GM23338 (cell line): ENCODE measurements at regions not wholly inside any gene's neighbourhood (a gene's known extent, or its start where the extent isn't known, plus 50 kb on each side); places are given as distances from the start of the nearest gene placed in this dataset.

Experiments
- ATAC-seq: fragments of 200-7000 bp; cut with Tn5 transposase; 3 replicates; pipeline ENCODE4 v1.9.1; 2020
- DNase-seq: peaks from one replicate; pipeline ENCODE4 v3.0.0-alpha.2; 2015; ENCODE audit warnings: low spot score
- H2AFZ ChIP-seq: fragments of 200-600 bp; sonication (generic); 2 replicates; pipeline ENCODE4 v1.8.0; 2016; ENCODE audit warnings: antibody characterized with exemption, mild to moderate bottlenecking, moderate library complexity
- H3F3A ChIP-seq: fragments of 200-600 bp; sonication (generic); replicated peaks from 2 replicates; pipeline ENCODE4 v1.8.0; 2017; ENCODE audit warnings: antibody characterized with exemption, mixed run types, low read depth
- H3K27ac ChIP-seq: fragments of 200-600 bp; sonication (generic); 2 replicates; pipeline ENCODE4 v1.6.1; 2016; ENCODE audit warnings: low read depth
- H3K27me3 ChIP-seq: fragments of 200-600 bp; sonication (generic); 2 replicates; pipeline ENCODE4 v1.8.0; 2016; ENCODE audit warnings: mild to moderate bottlenecking, mixed run types, moderate library complexity; ENCODE audit not compliant: insufficient read depth
- H3K36me3 ChIP-seq: fragments of 200-600 bp; sonication (generic); 2 replicates; pipeline ENCODE4 v1.8.0; 2016; ENCODE audit warnings: mild to moderate bottlenecking; ENCODE audit not compliant: insufficient read depth
- H3K4me1 ChIP-seq: fragments of 200-600 bp; sonication (generic); 2 replicates; pipeline ENCODE4 v1.8.0; 2016; ENCODE audit warnings: mild to moderate bottlenecking, moderate library complexity; ENCODE audit not compliant: insufficient read depth
- H3K4me2 ChIP-seq: fragments of 200-600 bp; sonication (generic); 2 replicates; pipeline ENCODE4 v1.7.1; 2017; ENCODE audit warnings: mixed run types
- H3K4me3 ChIP-seq: fragments of 200-600 bp; sonication (generic); 2 replicates; pipeline ENCODE4 v1.6.1; 2016; ENCODE audit warnings: mixed run types
- H3K79me2 ChIP-seq: fragments of 200-600 bp; sonication (generic); replicated peaks from 2 replicates; pipeline ENCODE4 v1.8.0; 2017; ENCODE audit warnings: mild to moderate bottlenecking; ENCODE audit not compliant: insufficient read depth
- H3K9me2 ChIP-seq: fragments of 200-600 bp; sonication (generic); 2 replicates; pipeline ENCODE4 v1.8.0; 2017; ENCODE audit not compliant: insufficient read depth
- H4K20me1 ChIP-seq: fragments of 200-600 bp; sonication (generic); replicated peaks from 2 replicates; pipeline ENCODE4 v1.8.0; 2017; ENCODE audit warnings: mild to moderate bottlenecking; ENCODE audit not compliant: insufficient read depth
- H3K27ac Mint-ChIP-seq: 2 replicates; pipeline ENCODE4 v1.8.0; 2020; ENCODE audit warnings: inconsistent platforms, mild to moderate bottlenecking, moderate library complexity, mixed read lengths
- H3K27me3 Mint-ChIP-seq: 3 replicates; pipeline ENCODE4 v1.8.0; 2022; ENCODE audit warnings: low read depth, mild to moderate bottlenecking, moderate library complexity, mixed read lengths, inconsistent platforms; ENCODE audit not compliant: insufficient read depth, poor library complexity
- H3K36me3 Mint-ChIP-seq: 3 replicates; pipeline ENCODE4 v1.8.0; 2021; ENCODE audit warnings: low read depth, mild to moderate bottlenecking, inconsistent platforms, moderate library complexity, mixed read lengths
- H3K4me1 Mint-ChIP-seq: 3 replicates; pipeline ENCODE4 v1.8.0; 2020; ENCODE audit warnings: mild to moderate bottlenecking, inconsistent platforms, mixed read lengths
- H3K4me3 Mint-ChIP-seq: 3 replicates; pipeline ENCODE4 v1.8.0; 2021; ENCODE audit warnings: moderate library complexity, mild to moderate bottlenecking, inconsistent platforms, mixed read lengths
- H3K9me3 Mint-ChIP-seq: 3 replicates; pipeline ENCODE4 v1.8.0; 2020; ENCODE audit warnings: moderate library complexity, mild to moderate bottlenecking, inconsistent platforms, mixed read lengths
- CREB1 ChIP-seq: fragments of 250-450 bp; sonication (Bioruptor Pico); IDR thresholded peaks from 2 replicates; pipeline ENCODE4 v1.5.0; 2020; ENCODE audit warnings: low read depth, mild to moderate bottlenecking, moderate library complexity
- EZH2 ChIP-seq: fragments of 200-600 bp; sonication (generic); IDR thresholded peaks from one replicate; pipeline ENCODE4 v1.8.0; 2017; ENCODE audit warnings: antibody characterized with exemption, mild to moderate bottlenecking, low read depth; ENCODE audit not compliant: unreplicated experiment
- EZH2phosphoT487 ChIP-seq: fragments of 200-600 bp; sonication (generic); IDR thresholded peaks from one replicate; pipeline ENCODE4 v1.8.1; 2018; ENCODE audit warnings: antibody characterized with exemption; ENCODE audit not compliant: unreplicated experiment
- JUNB ChIP-seq: IDR thresholded peaks from one replicate; pipeline ENCODE4 v1.6.1; 2016; ENCODE audit warnings: antibody characterized with exemption; ENCODE audit not compliant: unreplicated experiment
- NANOG ChIP-seq: IDR thresholded peaks from 2 replicates; pipeline ENCODE4 v1.6.1; 2016; ENCODE audit warnings: antibody characterized with exemption, borderline replicate concordance
- POLR2AphosphoS5 ChIP-seq: IDR thresholded peaks from 2 replicates; pipeline ENCODE4 v1.6.1; 2016; ENCODE audit warnings: antibody characterized with exemption, low read depth
- STAT1 ChIP-seq: IDR thresholded peaks from one replicate; pipeline ENCODE4 v1.6.1; 2016; ENCODE audit warnings: antibody characterized with exemption; ENCODE audit not compliant: unreplicated experiment
- ZNF331 ChIP-seq: fragments of 250-450 bp; sonication (Bioruptor Pico); IDR thresholded peaks from 2 replicates; pipeline ENCODE4 v1.5.0; 2020; ENCODE audit warnings: low read depth, mild to moderate bottlenecking, moderate library complexity

DNA sequence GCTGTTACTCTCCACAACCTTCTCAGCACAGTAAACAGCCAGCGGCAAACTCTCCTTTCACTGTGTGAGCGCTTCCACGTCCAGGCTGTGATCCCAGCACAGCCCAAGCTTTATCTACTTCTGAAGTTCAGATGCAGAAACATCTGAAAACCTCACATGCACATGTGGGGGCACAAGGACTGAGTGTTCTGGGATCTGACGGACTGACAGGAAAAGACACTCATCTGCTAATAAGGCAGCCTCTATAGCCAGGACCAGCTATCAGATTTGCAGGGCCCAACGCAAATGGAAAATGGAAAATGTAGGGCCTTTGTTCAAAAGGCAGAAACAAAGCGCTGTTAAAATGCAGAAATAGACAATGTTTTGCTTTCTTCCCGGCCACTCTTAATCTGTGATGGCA lies 133.8 kb upstream of the ARHGAP28 start:
- Mint-ChIP-seq H3K9me3 (no peaks in the 10 kb centered on the region), H3K4me3 (no peak overlapping the region), H3K27ac (no peak overlapping the region), H3K27me3 (peaks cover 2% of the 10 kb centered on the region), H3K4me1 (peaks cover 12% of the 10 kb centered on the region), H3K36me3 (no peaks in the 10 kb centered on the region)
- DNase-seq (no peak), ATAC-seq (no peak)
- no peak for TF ChIP-seq POLR2AphosphoS5
- peak overlapping the region; percentile 83; the same call in 1 of the 2 replicates for H2AFZ ChIP-seq
- no peak overlapping the region for H3K4me3 ChIP-seq
- peaks cover 15% of the 10 kb centered on the region for H3K4me1 ChIP-seq
- no peaks in the 10 kb centered on the region for H3K36me3 ChIP-seq
- no peak overlapping the region for H3K4me2 ChIP-seq
- no peaks in the 10 kb centered on the region for H3K27me3 ChIP-seq
- no peaks in the 10 kb centered on the region for H3F3A ChIP-seq
- no peaks in the 10 kb centered on the region for H3K79me2 ChIP-seq
- no peak overlapping the region for H3K27ac ChIP-seq
- no peaks in the 10 kb centered on the region for H4K20me1 ChIP-seq
- H3K9me2 ChIP-seq: peaks cover 6% of the 10 kb centered on the region; the same call in 1 of the 2 replicates

DNA sequence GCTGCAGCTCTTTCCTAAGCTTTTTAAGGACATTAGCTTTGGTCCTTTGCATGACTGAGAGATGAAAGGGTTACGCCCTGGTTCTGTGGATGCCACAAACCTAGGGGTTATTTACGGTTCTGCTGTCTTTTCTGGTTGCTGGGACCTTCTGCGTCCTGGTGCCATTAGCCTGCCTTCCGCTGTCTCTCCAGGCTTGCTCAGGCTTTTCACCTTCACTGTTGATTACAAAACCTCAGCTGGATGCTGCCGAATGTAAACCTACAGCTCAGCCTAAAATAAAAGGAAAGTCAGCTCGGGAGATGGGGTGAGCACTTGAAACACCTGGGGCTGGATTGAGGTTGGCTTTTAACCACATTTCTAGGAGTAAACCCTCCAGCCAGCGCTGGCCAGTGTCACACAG lies 130.9 kb upstream of the ARHGAP28 start:
- peak; percentile 21 for DNase-seq
- no peak overlapping the region for H3K27ac Mint-ChIP-seq

DNA sequence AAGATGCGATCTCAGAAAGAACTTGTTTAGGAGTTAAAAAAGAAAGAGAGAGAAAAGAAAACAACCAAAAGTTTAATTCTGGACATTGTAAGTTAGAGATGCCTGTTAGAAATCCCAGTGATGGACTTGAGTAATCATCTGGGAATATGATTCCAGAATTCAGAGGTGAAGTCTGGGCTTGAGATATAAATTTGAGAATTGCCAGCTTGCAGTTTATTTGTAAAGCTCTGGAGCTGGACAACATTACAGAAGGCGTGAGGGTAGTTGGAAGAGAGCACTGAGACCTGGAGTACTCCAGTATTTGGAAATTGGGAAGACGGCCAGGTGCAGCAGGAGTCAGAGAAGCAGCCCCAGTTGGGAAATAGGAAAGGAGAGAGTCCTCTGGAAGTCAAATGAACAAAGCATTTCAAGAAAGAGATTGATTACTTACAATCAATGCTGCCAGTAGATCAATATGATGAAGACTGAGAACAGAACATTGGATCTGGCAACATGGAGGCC lies 128.8 kb upstream of the ARHGAP28 start:
- Histone ChIP-seq H3K27ac (no peak overlapping the region), H3K4me3 (no peak overlapping the region), H2AFZ (no peak overlapping the region), H3K36me3 (no peaks in the 10 kb centered on the region), H4K20me1 (no peaks in the 10 kb centered on the region), H3F3A (no peaks in the 10 kb centered on the region), H3K4me2 (no peak overlapping the region), H3K4me1 (peaks cover 11% of the 10 kb centered on the region), H3K27me3 (no peaks in the 10 kb centered on the region), H3K79me2 (no peaks in the 10 kb centered on the region), H3K9me2 (peaks cover 8% of the 10 kb centered on the region; the same call in 1 of the 2 replicates)
- no peak for TF ChIP-seq STAT1
- TF ChIP-seq ZNF331 (CRISPR knock-in tag): no peak
- Mint-ChIP-seq H3K27me3 (peaks cover 2% of the 10 kb centered on the region), H3K27ac (no peak overlapping the region), H3K4me1 (peaks cover under 1% of the 10 kb centered on the region), H3K4me3 (no peak overlapping the region), H3K36me3 (no peaks in the 10 kb centered on the region), H3K9me3 (no peaks in the 10 kb centered on the region)
- ATAC-seq (no peak), DNase-seq (no peak)

More for the DNA sequence above, 130.9 kb upstream of the ARHGAP28 start:
- Histone ChIP-seq H3K27ac (no peak overlapping the region), H3F3A (no peaks in the 10 kb centered on the region), H3K4me3 (no peak overlapping the region), H3K79me2 (no peaks in the 10 kb centered on the region), H3K4me1 (peaks cover 11% of the 10 kb centered on the region), H3K27me3 (no peaks in the 10 kb centered on the region), H2AFZ (peak overlapping the region; percentile 73), H3K36me3 (no peaks in the 10 kb centered on the region), H4K20me1 (no peaks in the 10 kb centered on the region), H3K4me2 (peak overlapping the region; percentile 34; the same call in 1 of the 2 replicates), H3K9me2 (peaks cover 8% of the 10 kb centered on the region; the same call in 1 of the 2 replicates)
- H3K9me3 Mint-ChIP-seq: no peaks in the 10 kb centered on the region
- H3K27me3 Mint-ChIP-seq: peaks cover 2% of the 10 kb centered on the region
- TF ChIP-seq JUNB (no peak), EZH2phosphoT487 (no peak), NANOG (no peak), CREB1 (CRISPR knock-in tag) (no peak), STAT1 (no peak), EZH2 (no peak)
- H3K4me3 Mint-ChIP-seq: no peak overlapping the region
- H3K36me3 Mint-ChIP-seq: no peaks in the 10 kb centered on the region
- H3K4me1 Mint-ChIP-seq: peaks cover under 1% of the 10 kb centered on the region
- peak; percentile 93 for ATAC-seq
